SIG-M5 (cell line): ENCODE measurements at regions not wholly inside any gene's neighbourhood (a gene's known extent, or its start where the extent isn't known, plus 50 kb on each side); places are given as distances from the start of the nearest gene placed in this dataset.

Experiments used
- DNase-seq: peaks from one replicate; lab custom pipeline; 2025; lab: John Stamatoyannopoulos, UW

DNA sequence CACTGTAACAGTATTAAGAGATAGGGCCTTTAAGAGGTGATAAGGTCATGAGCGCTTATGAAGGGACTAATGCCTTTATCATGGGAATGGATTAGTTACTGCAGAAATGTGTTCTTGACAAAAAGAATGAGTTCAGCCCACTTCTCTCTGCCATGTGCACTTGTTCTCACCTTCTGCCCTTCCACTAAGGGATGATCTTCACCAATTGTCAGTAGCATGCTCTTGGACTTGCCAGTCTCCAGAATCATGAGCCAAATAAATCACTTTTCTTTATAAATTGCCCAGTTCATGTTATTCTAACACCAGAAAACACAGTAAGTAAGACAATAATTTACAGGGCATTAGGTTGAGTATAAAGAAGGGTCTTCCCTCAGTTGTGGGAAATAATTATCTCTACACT, 189.1 kb downstream of the CRPPA start:
- DNase-seq: no peak

DNA sequence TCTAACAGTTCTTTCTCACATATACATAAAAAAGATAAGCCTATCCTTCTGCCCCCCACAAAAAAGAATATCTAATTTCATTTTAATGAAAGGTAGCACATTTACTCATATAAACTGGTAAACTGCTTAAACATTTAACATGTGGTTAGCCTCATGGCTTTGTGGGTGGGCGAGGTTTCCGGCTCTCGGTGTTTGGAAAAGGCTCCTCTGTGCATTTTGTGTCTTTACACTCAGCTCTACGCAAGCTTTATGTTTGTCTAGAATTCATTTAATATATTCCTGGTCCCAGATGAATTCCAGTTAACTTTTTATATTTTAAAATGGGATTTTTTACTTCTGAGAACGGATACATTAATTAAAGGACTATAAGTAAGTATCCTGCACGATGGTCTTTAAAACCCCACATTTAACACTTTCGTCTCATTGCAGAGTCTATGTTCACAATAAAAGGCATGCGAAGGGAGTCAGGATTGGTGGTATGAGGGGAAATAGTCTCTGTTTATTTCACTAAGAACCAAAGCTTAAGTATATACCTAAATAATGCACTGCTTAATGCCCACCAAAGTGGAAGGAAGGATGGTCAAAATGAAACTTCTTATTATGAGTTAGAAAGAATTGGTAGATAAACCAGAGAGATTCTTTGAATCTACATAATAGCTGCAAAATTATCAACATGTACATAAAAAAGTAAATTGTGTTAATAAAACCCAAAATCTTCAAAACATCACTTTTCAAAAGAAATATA, 197.2 kb downstream of the CRPPA start:
- no peak for DNase-seq

DNA sequence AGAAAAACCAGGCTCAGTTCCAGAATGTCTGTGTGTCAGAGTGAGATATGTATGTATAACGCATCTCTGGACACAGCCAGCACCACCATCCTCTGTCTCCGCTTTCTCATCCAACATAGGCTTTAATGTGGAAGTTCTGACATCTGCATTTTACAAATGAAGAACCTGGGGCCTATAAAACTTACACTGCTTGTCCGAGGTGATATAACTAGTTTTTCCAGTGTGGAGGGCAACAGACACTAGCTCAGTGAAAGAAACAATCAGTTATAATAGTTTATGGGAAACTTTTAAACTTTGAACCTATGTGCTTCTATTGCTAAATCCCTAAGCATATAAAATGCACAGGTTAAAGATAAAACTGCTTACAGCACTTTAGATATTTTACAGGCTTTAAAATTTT, 208.7 kb downstream of the CRPPA start:
- DNase-seq: no peak

DNA sequence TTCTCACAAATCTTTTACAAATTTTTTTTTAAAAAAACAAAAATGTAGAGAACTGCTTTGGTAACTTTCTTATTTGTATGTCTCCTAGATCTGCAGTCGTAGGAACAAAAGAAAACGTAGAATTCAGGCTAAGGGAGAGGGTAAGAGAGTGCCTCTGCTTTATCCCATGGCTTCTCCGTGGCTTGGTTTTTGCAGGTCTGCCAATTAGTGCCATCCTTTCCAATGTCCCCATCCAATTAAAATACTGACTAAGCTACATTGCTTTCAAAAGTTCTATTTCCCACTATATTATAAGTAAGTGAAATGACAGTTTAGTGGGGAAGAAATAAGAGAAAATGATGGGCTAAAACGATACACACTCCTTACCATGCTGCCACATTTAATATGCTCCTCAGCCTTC, 209.3 kb downstream of the CRPPA start:
- no peak for DNase-seq

DNA sequence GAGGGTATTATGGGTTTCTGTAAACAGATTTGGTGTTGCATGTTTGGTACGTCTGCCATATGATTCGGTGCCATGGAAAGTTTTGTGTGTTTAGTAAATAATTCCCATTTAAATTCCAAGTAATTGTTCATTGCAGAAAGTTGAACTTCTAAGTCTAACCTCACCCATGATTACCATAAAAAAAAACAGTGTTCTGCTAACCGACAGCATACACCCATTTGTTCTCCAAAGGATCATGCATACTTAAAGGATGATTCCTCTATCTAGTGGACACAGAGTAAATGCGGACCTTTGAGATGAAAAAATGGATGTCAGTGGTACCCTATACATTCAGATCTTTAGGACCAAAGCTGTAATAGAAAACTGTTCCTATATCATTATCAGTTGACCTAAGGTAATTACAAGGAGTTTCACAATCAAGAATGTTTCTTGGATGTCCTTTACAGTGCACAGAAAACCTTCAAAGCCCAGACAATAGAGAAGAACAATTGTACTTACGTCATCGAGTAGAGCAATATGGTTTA, 209.9 kb downstream of the CRPPA start:
- DNase-seq: no peak

DNA sequence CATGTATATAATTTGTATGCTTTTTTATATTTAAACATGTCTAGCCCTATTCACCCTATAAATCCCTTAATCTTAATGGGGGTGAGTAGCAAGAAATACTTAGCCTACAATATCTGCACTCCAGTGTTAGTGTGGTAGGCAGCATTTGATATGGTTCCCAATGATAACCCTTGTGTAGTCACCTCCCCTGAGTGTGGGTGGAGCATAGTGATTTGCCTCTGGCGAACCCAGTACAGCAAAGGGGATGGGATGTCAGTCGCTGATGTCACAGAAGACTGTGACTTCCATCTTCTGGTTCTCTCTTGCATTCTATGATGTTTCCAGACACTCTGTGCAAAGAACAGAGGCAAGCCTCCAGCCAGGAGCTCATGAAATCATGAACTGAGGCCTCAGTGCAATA, 211.2 kb downstream of the CRPPA start:
- no peak for DNase-seq

DNA sequence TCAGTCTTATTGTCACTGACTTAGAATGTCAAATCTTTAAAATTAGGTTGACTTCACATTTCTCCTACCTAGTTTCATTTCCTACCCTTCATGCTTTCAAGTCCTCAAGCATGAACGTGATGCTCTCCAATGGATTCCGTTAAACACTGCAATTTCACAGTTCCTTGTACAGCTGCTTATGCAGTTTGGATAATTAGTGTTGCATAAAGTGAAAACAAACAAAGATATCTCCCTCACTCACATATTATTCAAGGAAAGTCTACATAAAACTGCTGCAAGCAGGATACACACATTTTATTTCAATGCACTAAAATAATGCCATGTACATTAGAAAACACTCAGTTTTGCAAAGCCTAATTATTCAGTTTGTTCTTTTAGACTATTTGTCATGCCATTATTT, 214.0 kb downstream of the CRPPA start:
- no peak for DNase-seq

DNA sequence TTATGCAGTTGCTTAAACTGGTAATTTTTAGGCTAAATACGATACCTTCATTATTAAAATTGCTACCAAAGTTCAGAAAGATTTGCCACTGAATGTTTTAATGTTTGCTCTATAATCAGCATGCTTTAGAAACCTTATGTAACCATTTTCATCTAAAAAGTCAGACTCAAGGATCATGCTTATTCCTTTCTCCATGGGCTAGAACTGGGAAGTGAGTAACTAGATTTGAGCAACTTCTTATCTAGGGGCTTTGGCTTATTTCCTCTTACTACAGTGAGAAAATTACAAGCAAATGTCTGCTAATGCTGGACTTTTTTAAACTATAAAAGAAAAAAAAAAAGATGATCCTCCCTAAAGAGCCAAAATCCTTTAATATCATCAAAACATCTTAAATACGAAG, 215.9 kb downstream of the CRPPA start:
- DNase-seq: no peak

DNA sequence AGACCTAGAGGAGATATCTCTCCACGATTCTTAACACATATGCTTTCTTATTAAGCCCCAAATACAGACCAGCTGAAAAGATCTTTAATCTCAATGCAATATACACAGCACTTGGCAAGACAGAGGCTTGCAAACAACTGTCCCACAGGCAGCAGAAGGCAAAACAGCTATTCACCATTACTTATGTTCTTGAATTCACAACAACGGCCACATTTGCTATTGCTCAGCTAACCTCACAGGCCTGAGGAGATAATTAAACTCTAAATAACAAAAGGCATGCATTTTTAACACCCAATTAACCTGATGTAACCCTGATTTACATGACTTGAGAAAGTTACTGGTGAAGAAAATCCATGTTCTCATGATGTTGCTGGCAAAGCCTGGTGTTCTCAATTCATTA, 216.4 kb downstream of the CRPPA start:
- no peak for DNase-seq

DNA sequence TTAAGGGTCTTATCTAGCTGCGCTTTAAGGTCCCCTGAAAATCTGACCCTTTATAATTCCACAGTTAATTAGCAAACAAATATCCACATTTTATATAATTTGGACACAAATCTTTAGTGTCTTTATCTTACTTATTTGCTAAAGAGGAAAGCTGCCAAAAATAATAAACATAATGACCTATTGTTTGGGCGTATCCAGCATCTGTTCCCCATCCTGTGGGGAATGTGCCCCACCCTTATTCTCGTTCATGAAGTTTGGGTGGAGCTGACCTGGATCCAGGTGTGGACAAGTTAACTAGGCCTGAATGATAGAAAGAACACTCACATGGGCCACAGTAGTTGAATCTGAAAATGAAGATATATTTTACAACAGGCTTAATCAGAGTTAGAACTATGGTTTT, 218.3 kb downstream of the CRPPA start:
- no peak for DNase-seq

DNA sequence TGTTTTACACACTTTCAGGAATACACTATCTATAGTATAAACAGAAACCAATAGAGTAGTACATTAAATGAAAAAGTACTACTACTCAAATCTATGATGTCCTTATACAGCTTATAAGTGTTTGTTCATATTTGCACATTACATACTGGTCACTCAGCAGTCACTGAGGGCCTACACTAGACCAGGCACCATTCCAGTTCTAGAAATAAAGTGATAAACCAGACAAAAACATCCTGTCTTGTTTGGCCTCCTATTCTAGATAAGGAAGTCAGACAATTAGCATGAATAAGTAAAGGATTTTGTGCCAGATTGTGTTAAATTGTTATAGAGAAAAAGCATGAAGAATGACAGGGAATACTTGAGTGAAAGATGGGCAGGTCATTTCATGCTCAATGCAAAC, 219.0 kb downstream of the CRPPA start:
- DNase-seq: no peak

DNA sequence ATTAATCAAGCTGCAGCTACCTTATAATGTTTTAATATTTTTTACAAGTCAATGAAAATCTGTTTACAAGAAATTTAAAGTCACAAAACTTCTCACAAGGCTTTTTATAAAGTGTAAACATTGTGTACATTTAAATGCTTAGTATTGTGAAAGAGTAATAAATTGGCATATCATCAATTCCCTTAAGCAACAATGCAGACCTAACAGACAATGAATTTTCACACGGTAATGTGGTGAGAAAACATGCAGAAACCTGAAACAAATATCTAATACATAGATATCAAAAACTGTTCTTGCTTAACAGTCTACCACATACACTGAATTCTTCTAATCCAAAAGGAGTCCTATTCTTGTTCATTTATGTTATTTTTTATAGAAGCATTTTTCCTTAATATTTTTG, 220.7 kb downstream of the CRPPA start:
- DNase-seq: no peak

DNA sequence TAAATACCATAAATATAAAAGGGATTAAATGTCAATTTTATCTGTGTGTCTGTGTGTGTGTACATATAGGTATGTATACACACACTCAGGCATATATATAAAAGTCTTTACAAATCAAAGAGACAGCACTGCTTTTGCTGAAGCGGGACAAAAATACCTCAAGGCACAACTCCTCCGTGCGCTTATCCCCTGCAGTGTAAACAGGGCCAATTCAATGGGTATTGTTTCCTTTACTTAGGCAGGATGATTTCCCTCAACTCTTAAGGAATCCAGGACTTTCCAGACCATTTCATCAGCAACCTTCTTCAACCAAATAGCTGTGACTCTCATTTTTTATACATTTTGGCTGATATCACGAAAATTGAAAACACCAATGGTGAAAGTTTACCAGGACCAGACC, 227.7 kb downstream of the CRPPA start:
- no peak for DNase-seq

DNA sequence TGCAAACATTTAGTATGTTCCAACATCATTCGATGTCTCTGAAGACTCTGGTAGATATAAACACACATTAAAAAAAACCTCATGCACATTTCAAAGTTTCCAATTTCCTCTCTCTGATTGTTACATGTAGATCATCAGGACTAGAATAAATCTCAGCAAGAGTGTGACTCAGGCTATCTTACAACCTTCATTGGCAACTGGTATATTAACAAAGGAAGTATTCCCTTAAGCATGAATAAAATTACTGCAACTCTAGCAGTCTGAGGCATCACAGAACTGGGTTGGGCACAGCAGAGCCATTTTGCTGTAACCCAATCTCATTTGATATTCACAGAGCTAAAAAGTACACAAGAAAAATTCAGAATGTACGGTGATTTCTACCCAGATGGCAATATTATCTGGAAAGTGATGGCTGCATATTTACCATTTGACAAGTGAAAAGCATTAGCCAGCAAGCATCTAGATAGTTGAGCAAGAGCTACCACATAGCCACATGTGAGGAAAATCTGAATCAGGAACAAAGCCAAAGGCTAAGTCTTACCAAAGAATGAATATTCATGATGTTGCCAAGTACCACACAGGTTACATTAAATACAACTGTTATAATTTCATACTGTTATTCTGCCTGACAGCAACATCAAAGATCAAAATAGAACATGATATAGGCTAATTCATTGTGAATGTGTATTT, 232.2 kb downstream of the CRPPA start:
- no peak for DNase-seq

DNA sequence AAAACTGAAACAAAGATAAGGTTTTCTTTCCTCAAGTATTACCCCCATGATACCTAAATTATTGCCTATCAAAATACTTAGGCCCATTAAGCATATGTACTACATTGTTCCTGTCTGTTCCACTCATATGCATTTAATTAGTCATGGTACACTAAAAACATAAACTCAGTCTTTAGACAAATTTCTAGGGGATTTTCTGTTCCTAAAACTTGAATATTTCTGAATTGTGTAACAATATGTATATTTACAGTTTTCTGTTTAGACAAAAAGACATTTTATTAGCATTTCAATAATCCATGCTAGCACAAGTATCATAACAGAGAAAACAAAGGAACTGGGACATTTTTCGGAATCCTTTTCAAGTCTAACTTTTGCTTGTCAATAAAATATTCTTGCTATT, 234.2 kb downstream of the CRPPA start:
- no peak for DNase-seq

DNA sequence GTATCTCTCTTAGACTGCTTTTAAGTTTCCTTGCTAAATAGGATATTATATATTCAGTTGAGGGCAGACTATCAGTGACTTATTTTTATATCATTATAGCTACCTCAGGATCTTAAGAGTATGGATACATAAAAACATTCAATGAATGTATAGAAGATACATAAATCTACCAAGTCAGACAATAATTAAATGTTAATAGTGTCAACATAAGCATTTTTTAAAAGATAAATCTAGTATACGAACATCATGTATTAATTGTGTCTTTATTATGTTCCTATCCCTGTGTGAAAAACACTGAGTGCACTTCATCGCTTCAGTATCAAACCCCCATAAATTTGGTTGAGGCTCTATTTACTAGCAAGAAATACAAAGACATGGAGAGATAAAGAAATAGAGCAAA, 242.8 kb downstream of the CRPPA start:
- DNase-seq: no peak

DNA sequence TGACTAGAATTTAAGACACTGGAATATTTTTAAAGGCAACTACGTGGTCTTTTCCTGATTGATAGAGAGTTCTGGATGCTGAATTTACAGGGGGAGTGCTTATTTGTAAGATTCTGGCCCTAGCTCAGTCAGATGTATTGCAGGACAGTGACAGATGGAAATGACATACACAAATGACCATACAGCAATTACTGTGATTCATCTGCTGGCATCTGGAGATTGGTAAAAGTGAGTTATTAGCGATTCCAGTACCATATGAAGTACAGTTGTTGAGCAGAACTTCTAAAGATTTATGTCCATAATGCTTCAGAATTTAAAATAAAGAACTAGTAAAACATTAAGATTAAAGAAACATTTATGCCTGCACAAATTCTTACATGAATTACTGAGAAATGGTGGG, 243.2 kb downstream of the CRPPA start:
- DNase-seq: no peak

DNA sequence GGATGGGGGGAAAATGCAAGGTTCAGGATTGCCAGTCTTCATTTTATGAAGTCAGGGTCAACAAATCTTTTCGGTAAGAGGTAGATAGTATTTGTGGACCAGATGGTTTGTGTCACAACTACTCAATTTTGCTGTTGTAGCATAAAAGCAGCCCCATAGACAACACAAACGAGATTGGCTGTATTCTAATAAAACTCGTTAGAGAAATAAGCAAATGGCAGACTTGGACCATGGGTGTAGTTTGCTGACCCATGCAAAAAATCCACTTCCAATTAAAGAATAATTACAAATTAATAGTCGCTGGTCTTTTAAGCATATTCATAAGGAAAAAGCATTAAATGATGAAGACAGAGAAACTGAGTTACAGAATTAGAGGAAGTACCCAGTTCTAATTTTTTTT, 247.1 kb downstream of the CRPPA start:
- DNase-seq: no peak

DNA sequence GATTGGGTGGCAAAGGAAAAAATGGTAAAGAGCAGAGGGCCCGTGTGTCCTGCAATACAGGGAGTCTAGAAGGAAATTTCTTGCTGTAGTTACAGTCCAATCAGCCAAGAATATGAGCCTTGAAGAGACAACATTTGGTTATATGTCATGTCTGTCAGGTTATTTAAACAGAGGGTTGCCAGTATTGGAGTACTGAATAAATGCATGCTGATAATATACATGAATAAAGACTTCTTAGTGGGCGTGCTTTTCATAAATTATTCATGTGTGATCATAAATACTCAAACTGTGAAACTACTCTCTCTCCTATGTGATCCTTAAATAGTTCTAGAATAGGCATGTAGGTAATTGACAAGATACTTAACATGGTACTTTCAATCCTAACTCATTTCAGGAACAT, 249.0 kb downstream of the CRPPA start:
- DNase-seq: no peak

DNA sequence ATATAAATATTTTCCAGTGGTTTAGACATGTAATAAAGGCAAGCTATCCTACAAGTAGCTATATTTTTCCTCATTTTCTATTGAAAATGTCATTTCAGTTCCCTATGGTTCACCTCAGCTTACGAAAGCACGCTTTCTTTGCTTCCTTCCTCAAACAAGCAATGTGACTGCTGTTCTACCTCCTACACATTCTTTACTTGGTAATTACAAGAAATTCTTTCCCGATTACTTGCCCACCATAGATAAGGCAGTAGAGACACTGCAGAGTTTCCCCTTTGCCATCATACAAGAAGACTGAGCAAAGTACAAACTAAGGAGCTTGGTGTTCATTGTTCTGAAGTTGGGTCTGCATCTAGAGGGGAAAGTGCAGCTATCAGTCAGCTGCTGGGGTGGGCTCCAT, 249.4 kb downstream of the CRPPA start:
- DNase-seq: no peak

DNA sequence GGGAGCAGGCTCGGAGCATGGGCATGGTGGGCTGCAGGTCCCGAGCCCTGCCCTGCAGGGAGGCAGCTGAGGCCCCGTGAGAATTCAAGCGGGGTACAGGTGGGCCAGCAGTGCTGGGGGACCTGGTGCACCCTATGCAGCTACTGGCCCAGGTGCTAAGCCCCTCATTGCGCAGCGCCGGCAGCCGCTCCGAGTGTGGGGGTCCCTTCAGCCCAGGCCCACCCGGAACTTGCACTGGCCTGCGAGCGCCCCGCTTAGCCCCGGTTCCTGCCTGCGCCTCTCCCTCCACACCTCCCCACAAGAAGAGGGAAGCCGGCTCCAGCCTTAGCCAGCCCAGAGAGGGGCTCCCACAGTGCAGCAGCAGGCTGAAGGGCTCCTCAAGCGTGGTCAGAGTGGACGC, 250.7 kb downstream of the CRPPA start:
- DNase-seq: no peak

DNA sequence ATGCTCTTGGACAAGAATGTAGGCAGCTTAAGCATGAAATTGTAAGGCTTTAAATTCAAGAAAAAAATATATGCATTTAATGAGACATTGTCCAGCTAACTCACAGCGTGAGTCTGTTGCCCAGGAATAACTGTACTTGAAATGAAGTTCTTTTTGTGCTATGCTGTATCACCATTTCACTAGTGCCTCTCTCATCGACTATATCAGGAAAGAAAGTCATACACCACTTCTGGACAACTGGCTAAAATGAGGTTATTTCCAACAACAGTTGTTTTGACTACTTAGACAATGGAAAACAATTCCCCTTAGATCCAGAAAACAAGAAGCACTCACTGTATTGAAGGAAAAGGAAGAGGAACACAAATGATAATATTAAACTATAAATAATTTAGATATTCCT, 251.8 kb downstream of the CRPPA start:
- DNase-seq: no peak

DNA sequence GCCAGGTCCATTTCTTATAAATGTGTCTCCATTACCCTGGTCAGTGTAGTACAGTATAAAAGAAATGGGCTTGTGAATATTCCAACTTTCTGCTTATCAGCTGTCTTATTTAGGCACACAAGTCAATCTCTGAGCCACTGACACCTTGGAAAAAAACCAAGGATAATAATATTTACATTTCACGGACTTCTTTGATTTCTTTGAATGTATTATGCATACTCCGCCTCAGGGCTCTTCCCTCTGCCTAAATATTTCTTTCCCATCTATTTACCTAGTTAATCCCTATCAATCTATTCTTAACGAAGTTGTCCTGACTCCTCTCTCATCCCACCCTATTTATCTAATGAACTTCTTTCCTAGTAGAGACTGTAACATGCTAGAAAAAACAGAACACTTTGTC, 253.8 kb downstream of the CRPPA start:
- DNase-seq: no peak

DNA sequence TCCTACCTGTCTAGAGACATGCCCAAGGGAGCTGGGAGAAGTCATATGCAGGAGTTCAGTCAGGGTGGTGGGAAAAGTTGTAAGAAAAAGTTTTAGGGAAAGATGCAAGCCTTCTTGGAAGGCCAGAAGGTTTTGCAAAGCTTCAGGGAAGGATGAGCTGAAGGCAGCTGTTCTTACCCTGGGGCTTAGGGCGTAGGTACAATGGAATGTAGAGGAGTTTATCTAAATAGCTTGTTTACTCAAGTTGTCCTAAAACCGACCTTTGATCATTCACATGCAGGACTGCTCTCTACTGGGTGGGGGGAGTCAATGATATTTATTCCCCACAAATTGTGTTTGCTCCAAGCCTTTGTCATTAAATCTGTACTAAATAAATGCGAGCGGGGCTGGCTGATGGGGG, 277.0 kb downstream of the CRPPA start:
- no peak for DNase-seq
